H1 (cell line): ENCODE measurements at regions not wholly inside any gene's neighbourhood (a gene's known extent, or its start where the extent isn't known, plus 50 kb on each side); places are given as distances from the start of the nearest gene placed in this dataset.

Experiments used
- CHD2 ChIP-seq: IDR thresholded peaks from 2 replicates; pipeline ENCODE4 v1.6.1; 2012; ENCODE audit warnings: low read length, improper control_type of control experiment
- EGR1 ChIP-seq: IDR thresholded peaks from 2 replicates; pipeline ENCODE4 v1.6.1; 2011; ENCODE audit warnings: low read depth, low read length, borderline replicate concordance
- HDAC2 ChIP-seq, 2 experiments: fragments of 300-600 bp in 1 of 2; sonication (generic) in 1 of 2; IDR thresholded peaks; 2 replicates each; pipeline ENCODE4 v1.6.1; 2011 to 2012; ENCODE audit warnings: low read depth in 2 of 2, low read length in 2 of 2, mild to moderate bottlenecking in 2 of 2, moderate library complexity in 2 of 2, borderline replicate concordance in 1 of 2, inconsistent platforms in 1 of 2
- JUN ChIP-seq: IDR thresholded peaks from 2 replicates; pipeline ENCODE4 v1.6.1; 2011; ENCODE audit warnings: low read depth, mild to moderate bottlenecking, improper control_type of control experiment, low read length
- POLR2A ChIP-seq, 2 experiments: IDR thresholded peaks; 1 replicate in 1 of 2; 2 replicates in 1 of 2; pipeline ENCODE4 v1.6.1; 2011; ENCODE audit warnings: low read depth in 2 of 2, low read length in 2 of 2, mild to moderate bottlenecking in 2 of 2; ENCODE audit errors: control extremely low read depth in 1 of 2
- POU5F1 ChIP-seq: IDR thresholded peaks from 2 replicates; pipeline ENCODE4 v1.6.1; 2011; ENCODE audit warnings: low read depth, mild to moderate bottlenecking, low read length, moderate library complexity
- RBBP5 ChIP-seq: IDR thresholded peaks from 2 replicates; pipeline ENCODE4 v1.7.1; 2012; ENCODE audit warnings: low read depth, mild to moderate bottlenecking, inconsistent platforms, low read length, moderate library complexity, borderline replicate concordance
- TBP ChIP-seq: IDR thresholded peaks from 2 replicates; pipeline ENCODE4 v1.6.1; 2011; ENCODE audit warnings: low read depth, low read length, improper control_type of control experiment
- TF ChIP-seq, protein P1 (sequence below): IDR thresholded peaks from 2 replicates; pipeline ENCODE4 v1.6.1; 2012; ENCODE audit warnings: inconsistent platforms

DNA sequence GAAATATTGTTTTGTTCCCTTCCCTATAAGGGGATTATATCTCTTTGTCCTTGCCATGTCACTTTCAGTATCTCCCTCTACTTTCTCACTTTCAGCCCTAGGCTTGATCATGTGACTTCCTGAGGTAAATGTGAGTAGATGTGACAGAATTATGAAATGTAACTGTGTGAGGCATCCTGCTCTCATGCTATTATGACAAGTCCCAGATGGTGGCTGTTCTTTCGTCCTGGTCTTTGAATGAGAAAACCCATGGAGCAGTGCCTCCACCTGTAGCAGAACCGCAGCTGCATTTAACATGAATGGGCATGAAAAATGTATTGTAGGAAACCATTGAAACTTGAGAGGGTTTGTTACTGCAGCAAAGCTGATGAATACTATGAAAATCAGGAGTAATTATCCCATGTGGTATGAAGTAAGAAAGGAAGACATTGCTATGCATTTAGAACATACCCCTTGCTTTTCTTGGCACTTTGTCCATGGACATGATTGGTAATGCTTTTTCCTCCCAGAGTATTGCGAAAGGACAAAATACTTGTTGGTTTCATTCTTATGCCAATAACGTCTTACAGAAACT is 202.2 kb upstream of the GPRIN3 start (continued):
- no peak for TF ChIP-seq HDAC2 (IDR thresholded peaks at IDR 0.05; ENCODE audit: borderline replicate concordance in 1 of 2, low read depth in 2 of 2, low read length in 2 of 2)
- no peak for TF ChIP-seq TBP
- TF ChIP-seq RBBP5: no peak
- TF ChIP-seq CHD2: no peak
- TF ChIP-seq POLR2A (IDR thresholded peaks at IDR 0.05; ENCODE audit: control extremely low read depth in 1 of 2, low read depth in 2 of 2, low read length in 2 of 2): no peak
- no peak for TF ChIP-seq POU5F1
- TF ChIP-seq EGR1: no peak
- TF ChIP-seq, protein P1, sequence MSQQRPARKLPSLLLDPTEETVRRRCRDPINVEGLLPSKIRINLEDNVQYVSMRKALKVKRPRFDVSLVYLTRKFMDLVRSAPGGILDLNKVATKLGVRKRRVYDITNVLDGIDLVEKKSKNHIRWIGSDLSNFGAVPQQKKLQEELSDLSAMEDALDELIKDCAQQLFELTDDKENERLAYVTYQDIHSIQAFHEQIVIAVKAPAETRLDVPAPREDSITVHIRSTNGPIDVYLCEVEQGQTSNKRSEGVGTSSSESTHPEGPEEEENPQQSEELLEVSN: no peak
- no peak for TF ChIP-seq JUN
- TF ChIP-seq, all 59 proteins: peak for 0
